ENCODE measurements at regions not wholly inside any gene's neighbourhood (a gene's known extent, or its start where the extent isn't known, plus 50 kb on each side); places are given as distances from the start of the nearest gene placed in this dataset.

DNA sequence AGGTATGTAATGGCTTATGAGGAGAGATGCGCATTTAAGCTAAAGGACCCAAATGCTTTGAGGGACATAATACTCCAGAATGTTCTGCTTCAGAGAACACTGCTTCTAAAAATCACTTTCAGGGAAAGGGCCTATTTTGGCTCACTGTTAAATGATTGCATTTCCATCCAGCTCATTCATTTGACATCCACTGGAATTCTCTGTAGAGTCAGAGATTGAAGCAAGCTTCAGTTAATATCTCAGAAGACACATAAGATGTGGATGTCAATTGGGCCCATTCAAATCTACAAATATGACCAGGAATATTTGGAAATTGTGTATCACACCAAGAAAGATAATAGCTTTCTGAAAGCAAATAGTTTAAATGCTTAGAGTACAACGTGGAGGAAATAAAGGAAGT is 209.9 kb upstream of the VSTM2A start:
- Mint-ChIP-seq H3K27ac (no peak overlapping the region), H3K9me3 (no peaks in the 10 kb centered on the region), H3K4me1 (peaks cover 3% of the 10 kb centered on the region), H3K36me3 (ENCODE audit: low read depth) (no peaks in the 10 kb centered on the region), H3K4me3 (no peak overlapping the region), H3K27me3 (ENCODE audit: insufficient read depth) (no peaks in the 10 kb centered on the region)
- Histone ChIP-seq H3K9ac (ENCODE audit: extremely low read depth, low read length, poor library complexity, severe bottlenecking) (no peak overlapping the region), H3K9me3 (ENCODE audit: control insufficient read depth, low read length) (no peaks in the 10 kb centered on the region), H3K4me1 (ENCODE audit: control insufficient read depth, insufficient read depth, low read length) (no peaks in the 10 kb centered on the region), H3K4me3 (ENCODE audit: low read length) (no peak overlapping the region), H3K36me3 (ENCODE audit: control insufficient read depth, insufficient read depth, low read length) (no peaks in the 10 kb centered on the region), H3K27me3 (ENCODE audit: control insufficient read depth, insufficient read depth, low read length, poor library complexity, severe bottlenecking) (no peaks in the 10 kb centered on the region), H3K27ac (ENCODE audit: low read depth, low read length) (no peak overlapping the region)
- WGBS, 2 experiments (ENCODE audit: insufficient coverage in 1 of 2, insufficient read length in 1 of 2), result 67 to 73% methylated on average over 2 of the region's 2 CpGs
- no peak for DNase-seq
- TF ChIP-seq, protein P1, sequence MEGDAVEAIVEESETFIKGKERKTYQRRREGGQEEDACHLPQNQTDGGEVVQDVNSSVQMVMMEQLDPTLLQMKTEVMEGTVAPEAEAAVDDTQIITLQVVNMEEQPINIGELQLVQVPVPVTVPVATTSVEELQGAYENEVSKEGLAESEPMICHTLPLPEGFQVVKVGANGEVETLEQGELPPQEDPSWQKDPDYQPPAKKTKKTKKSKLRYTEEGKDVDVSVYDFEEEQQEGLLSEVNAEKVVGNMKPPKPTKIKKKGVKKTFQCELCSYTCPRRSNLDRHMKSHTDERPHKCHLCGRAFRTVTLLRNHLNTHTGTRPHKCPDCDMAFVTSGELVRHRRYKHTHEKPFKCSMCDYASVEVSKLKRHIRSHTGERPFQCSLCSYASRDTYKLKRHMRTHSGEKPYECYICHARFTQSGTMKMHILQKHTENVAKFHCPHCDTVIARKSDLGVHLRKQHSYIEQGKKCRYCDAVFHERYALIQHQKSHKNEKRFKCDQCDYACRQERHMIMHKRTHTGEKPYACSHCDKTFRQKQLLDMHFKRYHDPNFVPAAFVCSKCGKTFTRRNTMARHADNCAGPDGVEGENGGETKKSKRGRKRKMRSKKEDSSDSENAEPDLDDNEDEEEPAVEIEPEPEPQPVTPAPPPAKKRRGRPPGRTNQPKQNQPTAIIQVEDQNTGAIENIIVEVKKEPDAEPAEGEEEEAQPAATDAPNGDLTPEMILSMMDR (conservative IDR thresholded peaks at IDR 0.05), result no peak

DNA sequence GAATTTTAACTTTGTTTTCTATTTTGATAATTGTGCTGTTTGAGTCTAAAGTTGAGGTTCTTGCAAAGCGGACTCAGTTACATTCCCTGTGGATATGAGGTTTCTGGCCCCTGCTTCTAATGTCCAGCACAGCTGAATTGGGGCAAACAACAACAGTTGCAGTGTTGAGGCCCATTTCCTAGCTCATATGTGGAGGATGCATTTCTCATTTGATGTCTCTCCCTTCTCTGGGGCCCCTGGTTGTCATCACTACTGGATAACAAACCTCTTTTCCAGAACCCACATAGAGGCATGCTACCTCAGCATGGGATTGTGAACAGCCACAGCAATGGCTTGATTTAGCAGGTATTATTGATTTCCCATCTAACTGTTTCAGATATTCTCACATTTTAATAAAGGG is 208.2 kb upstream of the VSTM2A start:
- H3K36me3 ChIP-seq (ENCODE audit: control insufficient read depth, insufficient read depth, low read length), result no peaks in the 10 kb centered on the region
- WGBS, 2 experiments (ENCODE audit: insufficient coverage in 1 of 2, insufficient read length in 1 of 2), result 100% methylated on average over 1 of the region's 1 CpG
- Mint-ChIP-seq H3K9me3 (no peaks in the 10 kb centered on the region), H3K27ac (no peak overlapping the region), H3K4me3 (no peak overlapping the region), H3K36me3 (ENCODE audit: low read depth) (no peaks in the 10 kb centered on the region), H3K27me3 (ENCODE audit: insufficient read depth) (no peaks in the 10 kb centered on the region), H3K4me1 (peaks cover 3% of the 10 kb centered on the region)
- no peak overlapping the region for H3K9ac ChIP-seq (ENCODE audit: extremely low read depth, low read length, poor library complexity, severe bottlenecking)
- no peak overlapping the region for H3K27ac ChIP-seq (ENCODE audit: low read depth, low read length)
- DNase-seq, result no peak
- no peaks in the 10 kb centered on the region for H3K4me1 ChIP-seq (ENCODE audit: control insufficient read depth, insufficient read depth, low read length)
- H3K4me3 ChIP-seq (ENCODE audit: low read length), result no peak overlapping the region
- H3K9me3 ChIP-seq (ENCODE audit: control insufficient read depth, low read length), result no peaks in the 10 kb centered on the region
- H3K27me3 ChIP-seq (ENCODE audit: control insufficient read depth, insufficient read depth, low read length, poor library complexity, severe bottlenecking), result no peaks in the 10 kb centered on the region
- TF ChIP-seq, protein P1 (conservative IDR thresholded peaks at IDR 0.05), result no peak

DNA sequence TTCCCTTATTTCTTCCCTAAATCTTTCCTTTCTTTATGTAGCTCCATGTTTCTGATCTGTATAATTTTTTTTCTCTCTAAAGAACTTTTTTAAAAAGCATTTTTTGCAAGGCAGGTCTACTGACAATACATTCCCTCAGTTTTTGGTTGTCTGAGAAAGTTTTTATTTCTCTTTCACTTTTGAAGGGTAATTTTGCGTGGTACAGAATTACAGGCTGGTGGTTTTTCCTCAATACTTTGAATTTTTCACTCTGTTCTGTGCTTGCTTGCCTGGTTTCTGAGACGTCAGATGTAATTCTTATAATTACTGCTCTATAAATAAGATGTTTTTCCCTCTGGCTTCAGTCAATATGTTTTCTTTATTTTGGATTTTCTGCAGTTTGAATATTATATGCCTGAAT is 205.4 kb upstream of the VSTM2A start:
- Mint-ChIP-seq H3K4me1 (peaks cover 10% of the 10 kb centered on the region), H3K36me3 (ENCODE audit: low read depth) (no peaks in the 10 kb centered on the region), H3K27ac (no peak overlapping the region), H3K9me3 (no peaks in the 10 kb centered on the region), H3K4me3 (no peak overlapping the region), H3K27me3 (ENCODE audit: insufficient read depth) (no peaks in the 10 kb centered on the region)
- H3K9ac ChIP-seq (ENCODE audit: extremely low read depth, low read length, poor library complexity, severe bottlenecking), result no peak overlapping the region
- WGBS, 2 experiments (ENCODE audit: insufficient coverage in 1 of 2, insufficient read length in 1 of 2), result 93% methylated on average over 1 of the region's 2 CpGs; no CpG with 5 or more reads in 1 of the 2 experiments
- DNase-seq, result no peak
- no peaks in the 10 kb centered on the region for H3K9me3 ChIP-seq (ENCODE audit: control insufficient read depth, low read length)
- no peak overlapping the region for H3K4me3 ChIP-seq (ENCODE audit: low read length)
- no peaks in the 10 kb centered on the region for H3K27me3 ChIP-seq (ENCODE audit: control insufficient read depth, insufficient read depth, low read length, poor library complexity, severe bottlenecking)
- TF ChIP-seq, protein P1 (conservative IDR thresholded peaks at IDR 0.05), result no peak
- no peaks in the 10 kb centered on the region for H3K4me1 ChIP-seq (ENCODE audit: control insufficient read depth, insufficient read depth, low read length)
- no peaks in the 10 kb centered on the region for H3K36me3 ChIP-seq (ENCODE audit: control insufficient read depth, insufficient read depth, low read length)
- H3K27ac ChIP-seq (ENCODE audit: low read depth, low read length), result no peak overlapping the region

Data from endodermal cell (in vitro differentiated cells).